ENCODE measurements at regions not wholly inside any gene's neighbourhood (a gene's known extent, or its start where the extent isn't known, plus 50 kb on each side); places are given as distances from the start of the nearest gene placed in this dataset.
"Not testable (repeated sequence)": the region's sequence is repeated elsewhere in the genome, so short reads cannot be mapped to it uniquely, and the experiment has no call there.

DNA sequence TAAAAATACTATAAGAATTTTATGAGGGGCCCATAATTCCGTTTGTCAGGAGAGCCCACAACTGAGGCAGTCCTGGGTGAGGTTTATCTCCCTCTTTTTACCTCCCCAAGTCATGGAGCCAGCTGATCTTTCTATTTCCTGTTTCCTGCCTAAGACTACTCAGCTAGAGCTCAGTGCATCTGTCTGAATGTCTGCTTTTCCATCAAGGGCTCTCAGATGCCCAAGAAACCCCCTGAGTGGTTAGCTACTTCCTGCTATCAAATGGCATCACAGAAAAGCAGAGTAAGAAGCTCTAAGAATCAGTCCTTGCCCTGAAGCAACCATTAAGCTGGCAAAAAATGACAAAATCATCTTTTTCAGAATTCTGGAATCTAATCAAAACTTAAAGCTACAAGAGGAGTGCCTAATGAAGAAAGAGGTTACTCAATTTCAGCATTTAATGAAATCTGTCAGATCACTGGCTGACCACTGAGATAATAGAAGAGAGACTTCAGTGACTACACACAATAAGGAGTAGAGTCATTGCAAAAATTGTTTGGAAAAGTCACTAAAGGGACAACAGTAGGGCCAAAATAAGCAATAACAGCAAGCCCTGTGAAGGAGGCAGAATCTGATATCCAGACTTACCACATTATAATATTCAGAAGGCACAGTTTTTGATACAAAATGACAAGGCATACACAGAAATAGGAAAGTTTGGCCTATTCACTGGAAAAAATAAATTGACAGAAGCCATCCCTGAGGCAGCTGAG lies 150.1 kb downstream of the CYB561 start:
- no peak for DNase-seq

- not testable (repeated sequence) for DNase-seq
Observed at GRCh38 chr17:63298916-63299315, 147.2 kb downstream of the CYB561 start.

DNA sequence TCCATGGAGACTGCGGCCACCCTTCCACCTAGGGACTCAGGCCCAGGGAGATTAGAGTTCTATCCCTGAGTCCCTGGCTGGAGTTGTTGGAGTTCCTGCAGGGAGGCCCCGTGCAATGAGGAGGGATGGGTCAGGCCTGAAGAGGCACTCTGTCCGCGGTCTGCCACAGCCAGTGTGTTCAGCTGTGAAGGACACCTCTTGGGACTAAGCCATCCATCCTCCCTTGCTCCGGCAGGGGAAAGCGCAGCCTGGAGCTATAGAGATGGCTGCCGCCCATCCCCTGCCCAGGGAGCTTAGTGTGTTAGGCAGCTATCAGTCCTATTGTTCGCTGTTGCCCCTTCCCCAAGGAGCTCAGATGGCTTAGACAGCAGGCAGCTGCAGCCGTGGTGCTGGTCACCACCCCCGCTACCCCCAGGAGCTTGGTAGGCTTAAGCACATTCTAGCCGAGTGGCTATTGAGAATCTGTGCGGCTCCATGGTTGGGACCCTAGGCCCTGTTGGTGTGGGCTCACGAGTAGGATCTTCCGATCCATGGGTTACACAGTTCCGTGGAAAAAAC lies 141.3 kb downstream of the CYB561 start:
- no peak for DNase-seq

GRCh38 chr17:63305857-63306256 lies 140.2 kb downstream of the CYB561 start:
- no peak for DNase-seq

DNA sequence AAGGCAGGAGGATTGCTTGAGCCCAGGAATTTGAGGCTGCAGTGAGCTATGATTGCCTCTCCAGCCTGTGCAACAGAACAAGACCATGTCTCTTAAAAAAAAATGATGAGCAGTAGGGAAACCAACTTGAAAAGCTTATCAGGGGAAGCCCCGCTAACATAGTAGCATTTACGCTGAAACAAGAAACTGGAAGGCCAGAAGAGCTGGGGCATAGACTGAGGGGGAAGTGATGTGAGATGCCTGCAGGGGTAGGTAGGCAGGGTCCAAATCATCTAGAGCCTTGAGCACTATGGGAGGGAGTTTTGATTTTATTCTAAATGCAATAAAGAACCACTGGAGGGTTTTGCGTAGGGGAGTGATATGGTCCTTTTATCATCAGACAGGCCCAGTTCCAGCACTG lies 139.3 kb downstream of the CYB561 start:
- no peak for DNase-seq

- DNase-seq: no peak
Observed at GRCh38 chr17:63308272-63308671, 137.8 kb downstream of the CYB561 start.

DNA sequence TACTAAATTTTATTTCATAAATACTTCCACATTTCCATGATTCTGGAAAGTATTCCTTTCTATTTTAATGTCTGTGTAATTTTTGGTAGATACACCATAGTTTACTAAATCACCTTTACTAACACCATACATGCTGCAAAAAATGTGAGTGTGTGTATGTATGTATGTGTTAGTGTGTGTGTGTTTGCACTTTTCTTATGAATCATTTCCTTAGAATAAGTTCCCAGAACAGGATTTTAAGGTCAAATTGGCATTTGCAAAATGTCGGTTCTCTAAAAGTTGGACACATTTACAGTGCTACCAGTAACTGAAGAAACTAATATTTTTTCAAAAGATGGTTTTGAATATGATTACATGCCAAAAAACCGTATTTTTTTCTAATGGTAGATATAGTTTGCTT lies 137.1 kb downstream of the CYB561 start:
- DNase-seq: no peak

DNA sequence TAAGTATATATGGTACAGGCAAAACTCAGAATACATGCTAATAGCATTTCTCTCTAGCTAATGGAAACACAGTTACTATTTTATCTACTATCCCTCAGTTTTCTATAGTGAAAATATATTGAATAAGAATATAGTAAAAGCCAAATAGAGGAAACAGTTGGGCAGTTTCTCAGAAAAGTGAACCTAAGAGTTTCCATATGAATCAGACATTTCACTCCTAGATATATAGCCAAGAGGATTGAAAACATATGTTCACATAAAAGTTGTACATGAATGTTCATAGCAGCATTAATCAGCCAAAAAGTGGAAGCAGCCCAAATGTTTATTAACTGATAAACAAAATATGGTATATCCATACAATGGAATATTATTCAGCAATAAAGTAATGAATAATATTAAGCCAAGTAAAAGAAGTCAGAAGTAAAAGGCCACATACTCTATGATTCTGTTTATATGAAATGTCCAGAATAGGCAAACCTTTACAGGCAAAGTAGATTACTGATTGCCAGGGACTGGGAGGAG lies 134.6 kb downstream of the CYB561 start:
- no peak for DNase-seq

DNA sequence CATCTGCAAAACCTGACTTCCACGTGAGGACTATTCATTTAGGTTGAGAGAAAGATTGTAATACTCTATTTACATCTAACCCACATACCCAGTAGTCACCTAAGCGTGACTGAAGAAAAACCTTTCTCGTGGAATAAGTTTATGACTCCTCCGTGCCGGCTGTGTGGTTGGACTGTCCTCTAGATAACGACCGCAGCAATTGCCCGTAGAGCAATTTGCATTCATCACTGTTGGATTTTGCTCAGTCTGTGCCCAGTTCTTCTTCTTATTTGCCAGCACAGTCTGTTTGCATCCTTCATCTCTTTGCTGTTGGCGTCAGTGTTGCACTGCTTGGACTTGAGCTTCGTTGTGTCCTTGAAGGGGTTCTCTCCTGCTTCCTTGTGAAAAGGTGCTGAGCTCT lies 131.3 kb downstream of the CYB561 start:
- DNase-seq: no peak

DNA sequence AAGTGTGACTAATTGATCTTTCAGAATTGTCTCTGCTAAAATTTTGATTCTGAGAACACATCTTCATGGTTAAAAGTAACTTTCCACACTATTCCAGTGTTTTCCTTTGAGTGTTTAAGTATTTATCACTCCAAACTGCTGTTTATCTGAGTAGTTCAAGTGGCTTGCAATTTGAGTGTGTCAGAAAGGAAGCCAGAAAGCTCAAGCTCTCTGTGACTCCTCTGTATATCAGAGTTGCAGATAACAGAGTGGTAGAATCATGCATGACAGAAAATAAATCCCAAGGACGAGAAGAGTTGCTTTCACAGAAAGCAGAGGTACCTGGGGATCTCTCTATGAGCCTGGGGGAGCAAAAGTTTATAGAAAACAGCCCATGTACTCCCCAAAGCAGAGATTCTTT lies 130.0 kb downstream of the CYB561 start:
- no peak for DNase-seq

GRCh38 chr17:63317166-63317840 lies 128.8 kb downstream of the CYB561 start:
- DNase-seq: no peak

DNA sequence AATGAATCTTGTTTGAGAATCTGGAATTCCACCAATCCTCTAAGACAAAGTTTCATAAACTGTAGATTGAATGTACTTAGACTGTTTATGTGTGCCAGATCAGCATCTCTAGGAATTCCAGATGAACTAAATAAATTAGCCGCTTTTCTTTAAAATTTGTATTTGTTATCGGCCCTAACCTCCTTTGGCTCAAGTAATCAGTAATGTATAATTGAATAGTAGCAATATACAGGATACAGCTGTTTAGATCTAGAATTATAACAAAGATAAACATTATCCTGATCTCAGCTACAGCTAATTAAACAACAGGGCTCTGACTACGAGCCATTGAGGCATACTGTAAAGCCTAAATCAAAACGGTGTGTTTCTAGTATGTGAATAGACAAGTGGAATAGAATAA lies 120.3 kb downstream of the CYB561 start:
- DNase-seq: no peak

DNA sequence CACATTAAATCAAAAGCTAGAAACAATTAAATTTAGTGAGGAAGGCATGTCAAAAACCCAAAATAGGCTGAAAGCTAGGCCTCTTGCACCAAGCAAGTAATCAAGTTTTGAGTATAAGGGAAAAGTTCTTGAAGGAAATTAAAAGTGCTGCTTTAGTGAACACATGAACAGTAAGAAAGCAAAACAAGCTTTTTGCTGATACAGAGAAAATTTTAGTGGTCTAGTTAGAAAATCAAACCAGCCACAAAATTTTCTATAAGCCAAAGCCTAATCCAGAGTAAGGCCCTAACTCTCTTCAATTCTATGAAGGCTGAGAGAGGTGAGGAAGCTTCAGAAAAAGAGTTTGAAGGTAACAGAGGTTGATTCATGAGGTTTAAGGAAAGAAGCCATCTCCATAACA lies 116.2 kb downstream of the CYB561 start:
- no peak for DNase-seq

- no peak for DNase-seq
Observed at GRCh38 chr17:63331301-63332061, 114.6 kb downstream of the CYB561 start.

DNA sequence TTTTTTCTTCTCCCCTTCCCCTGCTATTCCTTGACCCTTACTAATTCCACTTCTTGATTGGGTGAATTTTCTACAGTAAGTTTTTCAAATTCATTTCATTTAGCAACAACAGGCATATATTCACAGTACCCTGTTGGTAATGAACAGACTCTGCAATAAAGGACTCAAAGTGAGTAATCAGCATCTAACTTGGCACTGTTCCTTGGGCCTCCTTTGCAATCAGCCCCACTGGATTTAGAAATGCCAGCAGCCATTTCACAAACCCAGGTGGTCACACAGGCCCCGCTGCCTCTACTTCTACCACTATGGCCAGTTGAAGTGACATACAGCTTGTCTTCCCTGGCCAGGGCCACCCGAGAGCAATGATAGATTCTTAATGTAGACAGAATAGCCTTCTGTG lies 113.8 kb downstream of the CYB561 start:
- DNase-seq: no peak

DNA sequence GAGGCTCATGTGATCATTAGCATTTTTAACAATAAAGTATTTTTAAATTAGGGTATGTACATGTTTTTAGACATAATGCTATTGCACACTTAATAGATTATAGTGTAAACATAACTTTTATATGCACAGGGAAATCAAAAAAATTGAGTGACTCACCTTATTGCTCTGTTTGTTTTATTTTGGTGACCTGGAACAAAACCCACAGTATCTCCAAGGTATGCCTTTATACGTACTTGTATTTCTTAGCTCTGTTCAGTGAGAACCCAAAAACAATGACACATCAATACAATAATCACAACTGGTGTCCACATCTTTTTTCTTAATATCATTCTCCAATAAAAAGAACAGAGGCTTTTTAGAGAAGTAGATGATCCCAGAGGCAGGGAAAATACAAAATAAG lies 112.2 kb downstream of the CYB561 start:
- DNase-seq: no peak

GRCh38 chr17:63335831-63336230 lies 110.3 kb downstream of the CYB561 start:
- DNase-seq: no peak

DNA sequence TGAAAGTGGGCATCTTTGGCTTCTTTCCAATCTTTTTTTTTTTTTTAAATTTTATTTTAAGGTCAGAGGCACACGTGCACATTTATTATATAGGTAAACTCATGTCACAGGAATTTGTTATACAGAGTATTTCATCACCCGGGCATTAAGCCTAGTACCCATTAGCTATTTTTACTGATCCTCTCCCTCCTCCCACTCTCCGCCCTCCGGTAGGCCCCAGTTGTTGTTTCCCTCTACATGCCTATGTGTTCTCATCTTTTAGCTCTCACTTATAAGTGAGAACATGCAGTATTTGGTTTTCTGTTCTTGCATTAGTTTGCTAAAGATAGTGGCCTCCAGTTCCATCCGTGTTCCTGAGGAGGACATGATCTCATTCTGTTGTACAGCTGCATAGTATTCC lies 108.5 kb downstream of the CYB561 start:
- no peak for DNase-seq

DNA sequence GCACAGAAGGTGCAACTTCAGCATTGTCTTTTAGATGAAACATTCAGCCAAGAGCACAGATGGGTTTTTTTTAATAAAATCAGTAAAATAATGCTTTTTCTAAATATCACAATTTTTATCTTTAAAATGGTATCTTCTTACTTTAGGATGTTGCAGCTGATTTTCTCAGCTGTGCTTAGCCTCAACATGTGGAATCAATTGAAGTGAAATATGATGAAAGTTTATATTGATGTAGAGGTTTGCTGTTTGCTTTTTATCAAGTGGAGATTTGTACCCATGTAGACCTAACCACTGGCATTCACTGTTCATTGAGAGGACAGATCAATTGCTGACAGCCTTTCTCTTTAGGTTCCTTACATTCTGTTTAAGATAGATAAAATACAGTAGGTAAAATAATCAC lies 107.8 kb downstream of the CYB561 start:
- DNase-seq: no peak

DNA sequence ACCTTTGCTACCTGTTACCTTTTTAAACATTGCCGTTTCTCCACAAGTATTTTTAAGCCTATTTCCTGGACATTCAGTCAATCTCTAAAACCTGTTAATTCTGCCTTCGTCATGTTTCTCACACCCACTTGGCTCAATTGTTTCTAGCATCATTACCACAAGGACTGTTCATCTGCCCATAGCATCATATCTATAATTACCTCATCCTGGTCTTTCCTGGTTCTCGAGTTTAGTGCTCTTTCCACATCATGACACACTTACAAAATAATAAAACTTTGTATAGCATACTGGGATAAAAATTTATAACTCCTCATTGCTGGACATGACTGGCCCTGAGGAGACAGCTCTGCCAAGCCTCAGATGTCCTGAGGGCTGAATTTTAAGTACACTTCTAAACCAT lies 104.8 kb downstream of the CYB561 start:
- DNase-seq: no peak

DNA sequence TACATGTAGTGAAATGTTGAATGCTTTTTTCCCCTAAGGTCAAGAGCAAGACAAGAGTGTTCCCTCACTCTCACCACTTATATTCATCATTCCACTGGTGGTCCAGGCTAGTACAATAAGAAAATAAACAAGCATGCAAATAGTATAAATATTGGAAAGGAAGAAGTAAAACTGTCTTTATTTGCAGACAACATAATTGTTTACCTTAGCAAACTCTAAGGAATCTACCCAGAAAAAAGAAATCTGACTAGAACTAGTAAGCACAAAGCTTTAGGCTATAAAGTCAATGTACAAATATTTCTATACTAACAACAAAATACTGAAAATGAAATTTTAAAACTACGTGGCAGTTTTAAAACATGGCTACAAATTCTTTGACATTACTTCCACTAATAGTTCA lies 101.7 kb downstream of the CYB561 start:
- no peak for DNase-seq

GRCh38 chr17:63345611-63346010 lies 100.5 kb downstream of the CYB561 start:
- DNase-seq: no peak

DNA sequence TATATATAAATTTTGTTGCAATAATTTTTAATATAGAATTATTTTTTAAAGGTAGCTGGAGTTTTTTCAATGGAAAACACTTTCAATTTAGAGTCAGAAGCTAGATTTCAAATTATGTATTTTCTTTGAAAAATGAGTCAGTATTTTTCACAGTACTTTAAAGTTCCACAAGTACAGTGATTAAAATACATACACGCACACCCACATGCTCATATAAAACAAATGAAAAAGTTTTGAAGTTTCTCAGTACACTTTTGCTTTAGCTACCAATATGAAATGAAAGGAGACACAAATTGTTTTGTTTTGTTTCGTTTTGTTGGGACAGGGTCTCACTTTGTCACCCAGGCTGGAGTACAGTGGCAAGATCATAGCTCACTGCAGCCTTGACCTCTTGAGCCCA lies 98.6 kb downstream of the CYB561 start:
- DNase-seq: no peak

All from stimulated activated CD4-positive, alpha-beta T cell treated with anti-CD3 and anti-CD28 coated beads, Interleukin-4, amount 100 ng/mL, for 1 hour (primary cell).